K562 (cell line): ENCODE measurements at regions not wholly inside any gene's neighbourhood (a gene's known extent, or its start where the extent isn't known, plus 50 kb on each side); places are given as distances from the start of the nearest gene placed in this dataset.

ENCODE experiments used
- ARID1B ChIP-seq: fragments of 450-650 bp; IDR thresholded peaks from 2 replicates; pipeline ENCODE4 v1.6.1; 2016; ENCODE audit warnings: antibody characterized with exemption, mild to moderate bottlenecking, inconsistent platforms
- BACH1 ChIP-seq: fragments of 200-800 bp; sonication (Bioruptor generic); IDR thresholded peaks from 2 replicates; pipeline ENCODE4 v1.6.1; 2016; ENCODE audit warnings: missing genetic modification characterization, missing compliant biosample characterization
- BMI1 ChIP-seq: fragments of 150-350 bp; IDR thresholded peaks from 2 replicates; pipeline ENCODE4 v1.6.1; 2014; ENCODE audit warnings: low read length
- BRF1 ChIP-seq: IDR thresholded peaks from 3 replicates; pipeline ENCODE4 v1.6.1; 2011; ENCODE audit warnings: borderline replicate concordance, mild to moderate bottlenecking; ENCODE audit not compliant: insufficient read length; ENCODE audit errors: extremely low read depth
- CBX8 ChIP-seq: fragments of 200-600 bp; sonication (generic); IDR thresholded peaks from 2 replicates; pipeline ENCODE4 v1.6.1; 2012; ENCODE audit warnings: borderline replicate concordance, mixed run types, low read depth, mild to moderate bottlenecking, moderate library complexity, mixed read lengths, low read length, control low read depth, inconsistent platforms; ENCODE audit not compliant: poor library complexity, severe bottlenecking; ENCODE audit errors: extremely low read depth
- CEBPG ChIP-seq, 3 experiments: fragments of 200-800 bp in 1 of 3; sonication (Bioruptor generic) in 1 of 3; sonication (generic) in 1 of 3; formaldehyde crosslinking in 1 of 3; IDR thresholded peaks in 2 of 3; conservative IDR thresholded peaks in 1 of 3; 2 replicates each; pipeline versions ENCODE4 v1.6.1 to v1.8.0; 2016 to 2022; ENCODE audit warnings: missing compliant biosample characterization in 2 of 3, missing genetic modification characterization in 2 of 3, mild to moderate bottlenecking in 1 of 3, missing genetic modification reagents in 1 of 3
- HSF4 ChIP-seq: fragments of 250-450 bp; sonication (Bioruptor Pico); IDR thresholded peaks from 2 replicates; pipeline ENCODE4 v2.1.2; 2022; ENCODE audit warnings: mild to moderate bottlenecking, moderate library complexity, borderline replicate concordance
- MLLT1 ChIP-seq, 2 experiments: fragments of 450-650 bp; IDR thresholded peaks; 2 replicates each; pipeline ENCODE4 v1.6.1; 2016
- MLX ChIP-seq, 2 experiments: fragments of 450-650 bp in 1 of 2; sonication (generic) in 1 of 2; formaldehyde crosslinking; conservative IDR thresholded peaks; 2 replicates each; pipeline versions ENCODE4 v1.4.0 to v1.8.1; 2020 to 2022; ENCODE audit warnings: mild to moderate bottlenecking in 1 of 2, missing genetic modification reagents in 1 of 2
- NFATC3 ChIP-seq: fragments of 450-650 bp; IDR thresholded peaks from 2 replicates; pipeline ENCODE4 v1.6.1; 2017; ENCODE audit warnings: mild to moderate bottlenecking
- NUFIP1 ChIP-seq: fragments of 450-650 bp; IDR thresholded peaks from 2 replicates; pipeline ENCODE4 v1.6.1; 2018; ENCODE audit not compliant: partially characterized antibody
- PYGO2 ChIP-seq: fragments of 450-650 bp; IDR thresholded peaks from 2 replicates; pipeline ENCODE4 v1.6.1; 2016; ENCODE audit warnings: mild to moderate bottlenecking, missing genetic modification characterization, moderate library complexity, missing compliant biosample characterization
- RREB1 ChIP-seq: fragments of 250-450 bp; sonication (Bioruptor Pico); IDR thresholded peaks from 2 replicates; pipeline ENCODE4 v1.4.0; 2020
- TAF15 ChIP-seq: fragments of 200-400 bp; formaldehyde crosslinking; IDR thresholded peaks from 2 replicates; pipeline ENCODE4 v1.6.1; 2017; ENCODE audit warnings: mild to moderate bottlenecking, low read depth, low read length, moderate library complexity
- TRIM24 ChIP-seq, 2 experiments: fragments of 450-650 bp; IDR thresholded peaks; 2 replicates each; pipeline ENCODE4 v1.6.1; 2016
- ZNF175 ChIP-seq: fragments of 200-800 bp; sonication (Bioruptor generic); IDR thresholded peaks from 2 replicates; pipeline ENCODE4 v1.6.1; 2016; ENCODE audit warnings: low read depth, mild to moderate bottlenecking, missing genetic modification characterization, missing compliant biosample characterization
- ZNF408 ChIP-seq: fragments of 250-450 bp; sonication (Bioruptor Pico); IDR thresholded peaks from 2 replicates; pipeline ENCODE4 v1.4.0; 2020; ENCODE audit warnings: low read depth, mild to moderate bottlenecking, moderate library complexity
- ZNF511 ChIP-seq: sonication (generic); formaldehyde crosslinking; IDR thresholded peaks from 2 replicates; pipeline ENCODE4 v1.8.0; 2022; ENCODE audit warnings: mild to moderate bottlenecking, missing genetic modification reagents
- ZNF589 ChIP-seq: fragments of 200-800 bp; sonication (Bioruptor generic); IDR thresholded peaks from 2 replicates; pipeline ENCODE4 v1.6.1; 2016; ENCODE audit warnings: low read depth, missing genetic modification characterization, missing compliant biosample characterization
- ZNF695 ChIP-seq: fragments of 450-650 bp; formaldehyde crosslinking; IDR thresholded peaks from 2 replicates; pipeline ENCODE4 v1.4.0; 2020; ENCODE audit warnings: mild to moderate bottlenecking, moderate library complexity

- TF ChIP-seq ZNF589 (CRISPR knock-in tag) (peak; percentile 83), TRIM24 (IDR thresholded peaks at IDR 0.05) (peak in 1 of 2 experiments; percentile 44; a peak in 1 of 4 replicates), ZNF511 (CRISPR knock-in tag) (no peak), CEBPG (CRISPR knock-in tag; IDR thresholded peaks at IDR 0.05) (no peak), CEBPG (tag; conservative IDR thresholded peaks at IDR 0.05 in 1 of 2, IDR thresholded peaks at IDR 0.05 in 1 of 2) (0 out of 4 replicates have a peak, but pooled peaks of 1 of the 2 experiments have one; percentile 19), MLX (CRISPR knock-in tag; conservative IDR thresholded peaks at IDR 0.05) (no peak), TAF15 (no peak), HSF4 (CRISPR knock-in tag) (no peak), PYGO2 (tag) (no peak), CBX8 (no peak), ZNF175 (CRISPR knock-in tag) (peak; percentile 86), ZNF408 (CRISPR knock-in tag) (no peak), BRF1 (no peak), BMI1 (no peak), ARID1B (peak; percentile 69), MLLT1 (IDR thresholded peaks at IDR 0.05) (no peak), BACH1 (no peak; the same call in 1 of the 2 replicates), RREB1 (CRISPR knock-in tag) (no peak), NFATC3 (no peak), ZNF695 (CRISPR knock-in tag) (no peak), NUFIP1 (no peak)
Measured at GRCh38 chr1:67889953-67890567, 56.8 kb upstream of the GNG12 start (continued).
